EL (cell line): ENCODE measurements at regions not wholly inside any gene's neighbourhood (a gene's known extent, or its start where the extent isn't known, plus 50 kb on each side); places are given as distances from the start of the nearest gene placed in this dataset.

ENCODE experiments used
- DNase-seq: peaks from one replicate; pipeline ENCODE4 v3.0.0-alpha.2; 2016

GRCh38 chr4:134309715-134310114 lies 108.1 kb upstream of the PABPC4L start:
- no peak for DNase-seq

- no peak for DNase-seq
These were observed 107.3 kb upstream of the PABPC4L start for GRCh38 chr4:134308910-134309309.

DNA sequence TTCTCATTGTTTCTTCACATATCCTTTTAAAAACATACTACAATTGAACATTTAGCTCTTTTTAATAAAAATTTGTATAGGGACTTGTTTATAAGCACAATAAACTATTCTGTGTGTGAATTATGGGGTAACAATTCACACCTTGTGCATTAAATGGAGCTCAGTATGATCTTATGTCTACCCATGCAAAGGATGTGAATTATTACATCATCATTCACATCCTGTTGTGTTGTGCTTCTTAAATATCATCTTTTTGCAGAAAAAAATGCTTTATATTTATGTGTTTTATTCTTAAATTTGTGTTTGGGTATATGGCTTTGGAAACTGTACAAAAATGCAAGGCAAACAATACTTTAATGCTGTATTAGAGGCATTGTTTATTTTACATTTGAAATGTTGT lies 96.7 kb upstream of the PABPC4L start:
- DNase-seq, result no peak

GRCh38 chr4:134297765-134298164 lies 96.2 kb upstream of the PABPC4L start:
- DNase-seq, result no peak

DNA sequence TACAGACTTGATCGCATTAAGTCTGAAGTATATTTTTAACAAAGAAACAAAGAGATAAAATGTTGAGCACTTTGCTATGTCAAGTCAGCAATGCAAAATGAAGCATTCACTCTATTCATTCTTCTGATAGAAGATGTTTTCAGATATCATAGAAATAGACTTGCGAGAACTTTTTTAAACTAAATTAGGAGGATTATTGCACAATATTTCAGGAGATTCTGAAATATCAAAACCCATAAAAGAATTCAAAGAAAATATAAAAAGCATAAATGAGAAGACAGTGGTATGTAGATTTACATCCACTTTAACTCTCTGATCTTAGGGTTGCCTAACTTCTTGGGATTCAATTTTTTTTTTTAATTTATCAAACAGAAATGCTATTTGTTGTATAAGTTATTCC lies 81.1 kb upstream of the PABPC4L start:
- no peak for DNase-seq

- DNase-seq, result peak; percentile 55
These were observed 77.1 kb upstream of the PABPC4L start for GRCh38 chr4:134278675-134279074.

DNA sequence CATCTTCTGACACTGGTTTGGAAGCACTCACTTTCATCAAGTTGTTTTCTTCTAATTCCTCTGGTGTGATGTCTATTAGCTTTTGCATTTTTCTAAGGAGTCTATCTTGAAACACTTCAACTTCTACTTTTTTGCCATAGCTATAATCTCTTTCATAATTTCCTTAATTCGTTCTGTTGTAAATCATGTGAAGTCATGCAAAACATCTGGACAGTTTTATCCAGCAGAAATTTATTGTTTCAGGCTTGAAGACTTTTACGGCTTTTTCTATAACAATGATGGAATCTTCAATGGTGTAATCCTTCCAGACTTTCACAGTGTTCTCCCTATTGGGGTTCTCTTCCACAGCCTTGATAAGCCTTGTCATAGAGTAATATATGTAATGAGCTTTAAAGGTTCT lies 74.9 kb upstream of the PABPC4L start:
- peak; percentile 0 for DNase-seq

- DNase-seq, result no peak
These were observed 58.5 kb upstream of the PABPC4L start for GRCh38 chr4:134260126-134260525.
